ENCODE measurements at regions not wholly inside any gene's neighbourhood (a gene's known extent, or its start where the extent isn't known, plus 50 kb on each side); places are given as distances from the start of the nearest gene placed in this dataset.

DNA sequence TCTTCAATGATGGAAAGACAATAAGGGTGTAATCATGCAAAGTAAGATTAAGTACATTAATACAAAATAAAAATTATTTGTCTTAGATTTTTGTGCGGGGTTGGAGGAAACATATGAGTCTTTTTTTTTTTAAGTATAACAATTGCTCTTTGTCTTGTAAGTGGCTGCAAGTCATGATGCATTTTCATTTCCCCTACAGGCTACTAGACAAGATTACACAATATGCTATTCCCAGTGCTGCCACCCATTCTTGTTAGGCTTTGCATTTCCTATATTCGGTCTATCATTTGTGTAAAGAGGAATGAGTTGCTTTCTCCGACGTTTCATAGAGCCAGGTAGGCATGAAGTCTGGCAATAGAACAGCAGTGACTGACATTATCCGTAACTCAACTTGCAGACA, 294.2 kb upstream of the CYLC2 start:
- 64 to 79% methylated on average over 1 to 5 of the region's 5 CpGs for WGBS, 2 donors (ENCODE audit: low coverage in 1 of 2)
- H3K4me1 ChIP-seq: no peaks in the 10 kb centered on the region
- in situ Hi-C loops (cut with MboI; ENCODE audit: low pct_ligation_motif_present in 1 of 4, low pct_unique_long_range_greater_than_20kb in 1 of 4, low sequenced_read_pairs in 3 of 4): loop anchor here in 1 of 4 donors (25.0 kb wide), 1 partner anchor 111 kb away; no protein-coding TSS in a partner anchor

DNA sequence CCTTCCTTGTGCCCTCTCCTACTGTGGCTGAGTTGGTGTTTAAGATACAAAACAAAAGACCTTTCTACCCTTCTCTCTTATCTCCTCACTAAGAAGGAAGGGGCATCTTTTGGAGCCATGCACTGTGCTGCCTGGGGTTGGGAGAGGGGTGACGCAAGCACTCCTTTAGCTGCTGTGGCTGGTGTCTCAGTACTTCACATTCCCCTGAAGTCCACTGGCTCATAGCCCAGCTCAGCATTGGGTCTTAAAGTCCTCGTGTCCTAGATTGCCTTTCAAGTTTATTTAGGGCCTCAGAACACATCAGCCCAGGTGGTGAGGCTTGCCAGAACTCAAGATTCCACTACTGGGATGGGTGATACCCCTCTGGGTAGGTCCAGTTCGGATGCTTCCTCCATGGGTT, 325.9 kb upstream of the CYLC2 start:
- no peaks in the 10 kb centered on the region for H3K27me3 ChIP-seq
- intact Hi-C loops (cut with DNase I; ENCODE audit: low total_unique reads) (no loop called here), in situ Hi-C loops (cut with MboI; ENCODE audit: low pct_ligation_motif_present in 1 of 4, low pct_unique_long_range_greater_than_20kb in 1 of 4, low sequenced_read_pairs in 3 of 4) (no loop called here)
- H3K9me3 ChIP-seq: no peaks in the 10 kb centered on the region
- H3K4me3 ChIP-seq: no peak overlapping the region
- no peaks in the 10 kb centered on the region for H3K36me3 ChIP-seq
- no peak for DNase-seq
- 56 to 100% methylated on average over 1 to 3 of the region's 3 CpGs for WGBS, 2 donors (ENCODE audit: low coverage in 1 of 2)
- no peak overlapping the region for H3K27ac ChIP-seq
- TF ChIP-seq, protein P1, sequence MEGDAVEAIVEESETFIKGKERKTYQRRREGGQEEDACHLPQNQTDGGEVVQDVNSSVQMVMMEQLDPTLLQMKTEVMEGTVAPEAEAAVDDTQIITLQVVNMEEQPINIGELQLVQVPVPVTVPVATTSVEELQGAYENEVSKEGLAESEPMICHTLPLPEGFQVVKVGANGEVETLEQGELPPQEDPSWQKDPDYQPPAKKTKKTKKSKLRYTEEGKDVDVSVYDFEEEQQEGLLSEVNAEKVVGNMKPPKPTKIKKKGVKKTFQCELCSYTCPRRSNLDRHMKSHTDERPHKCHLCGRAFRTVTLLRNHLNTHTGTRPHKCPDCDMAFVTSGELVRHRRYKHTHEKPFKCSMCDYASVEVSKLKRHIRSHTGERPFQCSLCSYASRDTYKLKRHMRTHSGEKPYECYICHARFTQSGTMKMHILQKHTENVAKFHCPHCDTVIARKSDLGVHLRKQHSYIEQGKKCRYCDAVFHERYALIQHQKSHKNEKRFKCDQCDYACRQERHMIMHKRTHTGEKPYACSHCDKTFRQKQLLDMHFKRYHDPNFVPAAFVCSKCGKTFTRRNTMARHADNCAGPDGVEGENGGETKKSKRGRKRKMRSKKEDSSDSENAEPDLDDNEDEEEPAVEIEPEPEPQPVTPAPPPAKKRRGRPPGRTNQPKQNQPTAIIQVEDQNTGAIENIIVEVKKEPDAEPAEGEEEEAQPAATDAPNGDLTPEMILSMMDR (IDR thresholded peaks at IDR 0.05): no peak
- no peak for TF ChIP-seq POLR2A (IDR thresholded peaks at IDR 0.05)
- no peak for TF ChIP-seq POLR2AphosphoS5 (IDR thresholded peaks at IDR 0.05)
- no peak for TF ChIP-seq EP300 (IDR thresholded peaks at IDR 0.05; ENCODE audit: low read depth)
- no peaks in the 10 kb centered on the region for H3K4me1 ChIP-seq

More for the DNA sequence above, 294.2 kb upstream of the CYLC2 start:
- H3K27me3 ChIP-seq: no peaks in the 10 kb centered on the region
- H3K4me3 ChIP-seq: no peak overlapping the region
- H3K36me3 ChIP-seq: no peaks in the 10 kb centered on the region
- no peaks in the 10 kb centered on the region for H3K9me3 ChIP-seq
- no peak for DNase-seq
- intact Hi-C loops (cut with DNase I; ENCODE audit: low total_unique reads): no loop called here
- no peak overlapping the region for H3K27ac ChIP-seq
- no peak for TF ChIP-seq POLR2A (IDR thresholded peaks at IDR 0.05)
- no peak for TF ChIP-seq EP300 (IDR thresholded peaks at IDR 0.05; ENCODE audit: low read depth)
- TF ChIP-seq POLR2AphosphoS5 (IDR thresholded peaks at IDR 0.05): no peak
- TF ChIP-seq, protein P1 (IDR thresholded peaks at IDR 0.05): no peak

GRCh38 chr9:102652471-102652870, 342.7 kb upstream of the CYLC2 start:
- H3K4me1 ChIP-seq: no peaks in the 10 kb centered on the region
- H3K9me3 ChIP-seq: no peaks in the 10 kb centered on the region
- in situ Hi-C loops (cut with MboI; ENCODE audit: low pct_ligation_motif_present in 1 of 4, low pct_unique_long_range_greater_than_20kb in 1 of 4, low sequenced_read_pairs in 3 of 4): no loop called here
- no peaks in the 10 kb centered on the region for H3K36me3 ChIP-seq
- no peaks in the 10 kb centered on the region for H3K27me3 ChIP-seq
- no peak overlapping the region for H3K27ac ChIP-seq
- TF ChIP-seq EP300 (IDR thresholded peaks at IDR 0.05; ENCODE audit: low read depth) (no peak), POLR2AphosphoS5 (IDR thresholded peaks at IDR 0.05) (no peak), POLR2A (IDR thresholded peaks at IDR 0.05) (no peak)
- TF ChIP-seq, protein P1 (IDR thresholded peaks at IDR 0.05): no peak
- H3K4me3 ChIP-seq: no peak overlapping the region
- WGBS, 2 donors (ENCODE audit: low coverage in 1 of 2): 80 to 90% methylated on average over 5 of the region's 5 CpGs
- intact Hi-C loops (cut with DNase I; ENCODE audit: low total_unique reads): no loop called here
- DNase-seq: no peak

GRCh38 chr9:102650896-102651295, 344.2 kb upstream of the CYLC2 start:
- DNase-seq: no peak
- Histone ChIP-seq H3K9me3 (no peaks in the 10 kb centered on the region), H3K27ac (no peak overlapping the region), H3K27me3 (no peaks in the 10 kb centered on the region), H3K36me3 (no peaks in the 10 kb centered on the region), H3K4me1 (no peaks in the 10 kb centered on the region), H3K4me3 (no peak overlapping the region)
- 72 to 92% methylated on average over 2 of the region's 2 CpGs for WGBS, 2 donors (ENCODE audit: low coverage in 1 of 2)
- in situ Hi-C loops (cut with MboI; ENCODE audit: low pct_ligation_motif_present in 1 of 4, low pct_unique_long_range_greater_than_20kb in 1 of 4, low sequenced_read_pairs in 3 of 4) (no loop called here), intact Hi-C loops (cut with DNase I; ENCODE audit: low total_unique reads) (no loop called here)
- no peak for TF ChIP-seq EP300 (IDR thresholded peaks at IDR 0.05; ENCODE audit: low read depth)
- TF ChIP-seq POLR2AphosphoS5 (IDR thresholded peaks at IDR 0.05): no peak
- TF ChIP-seq POLR2A (IDR thresholded peaks at IDR 0.05): no peak
- TF ChIP-seq, protein P1 (IDR thresholded peaks at IDR 0.05): no peak

All from transverse colon (tissue), 4 donors.